Stimulated activated naive B cell treated with anti-CD40 and anti-IgM and Interleukin-4, amounts not matched to agents 10 μg/mL and 1 μg/mL and 100 μg/mL, for 72 hours (primary cell): ENCODE measurements at regions not wholly inside any gene's neighbourhood (a gene's known extent, or its start where the extent isn't known, plus 50 kb on each side); places are given as distances from the start of the nearest gene placed in this dataset.
A peak's percentile ranks its signal among the peaks of the same experiment; 100 is the strongest.
"Not testable (repeated sequence)": the region's sequence is repeated elsewhere in the genome, so short reads cannot be mapped to it uniquely, and the experiment has no call there.

ENCODE experiments used
- ATAC-seq, 2 donors: fragments of 150-1000 bp; cut with Tn5 transposase; replicated peaks; 2 replicates each; pipeline ENCODE4 v1.10.0; 2021; ENCODE audit warnings: moderate library complexity in 1 of 2
- DNase-seq: peaks from one replicate; pipeline ENCODE4 v3.0.0; 2021
- H3K27ac Mint-ChIP-seq: one replicate; pipeline ENCODE4 v1.8.0; 2022; ENCODE audit warnings: mild to moderate bottlenecking, mixed read lengths
- H3K27me3 Mint-ChIP-seq, 2 donors: one replicate each; pipeline ENCODE4 v1.8.0; 2022; ENCODE audit warnings: mixed read lengths in 2 of 2
- H3K36me3 Mint-ChIP-seq, 2 donors: one replicate each; pipeline ENCODE4 v1.8.0; 2022; ENCODE audit warnings: mixed read lengths in 2 of 2, mild to moderate bottlenecking in 1 of 2
- H3K4me1 Mint-ChIP-seq, 2 donors: one replicate each; pipeline ENCODE4 v1.8.0; 2022; ENCODE audit warnings: mixed read lengths in 2 of 2, mild to moderate bottlenecking in 1 of 2
- H3K4me3 Mint-ChIP-seq, 2 donors: one replicate each; pipeline ENCODE4 v1.8.0; 2022; ENCODE audit warnings: mild to moderate bottlenecking in 2 of 2, mixed read lengths in 2 of 2, moderate library complexity in 1 of 2
- H3K9me3 Mint-ChIP-seq, 2 donors: one replicate each; pipeline ENCODE4 v1.8.0; 2022; ENCODE audit warnings: mixed read lengths in 2 of 2, mild to moderate bottlenecking in 1 of 2

- Mint-ChIP-seq H3K9me3 (no peaks in the 10 kb centered on the region), H3K27ac (peak overlapping the region; percentile 48), H3K4me1 (peaks cover 10 to 14% of the 10 kb centered on the region in 2 donors), H3K4me3 (no peak overlapping the region), H3K27me3 (peaks cover 10 to 18% of the 10 kb centered on the region in 2 donors), H3K36me3 (no peaks in the 10 kb centered on the region)
- DNase-seq (no peak), ATAC-seq (no peak)
These were observed 364.9 kb downstream of the ANAPC1 start for GRCh38 chr2:111519071-111519470.

DNA sequence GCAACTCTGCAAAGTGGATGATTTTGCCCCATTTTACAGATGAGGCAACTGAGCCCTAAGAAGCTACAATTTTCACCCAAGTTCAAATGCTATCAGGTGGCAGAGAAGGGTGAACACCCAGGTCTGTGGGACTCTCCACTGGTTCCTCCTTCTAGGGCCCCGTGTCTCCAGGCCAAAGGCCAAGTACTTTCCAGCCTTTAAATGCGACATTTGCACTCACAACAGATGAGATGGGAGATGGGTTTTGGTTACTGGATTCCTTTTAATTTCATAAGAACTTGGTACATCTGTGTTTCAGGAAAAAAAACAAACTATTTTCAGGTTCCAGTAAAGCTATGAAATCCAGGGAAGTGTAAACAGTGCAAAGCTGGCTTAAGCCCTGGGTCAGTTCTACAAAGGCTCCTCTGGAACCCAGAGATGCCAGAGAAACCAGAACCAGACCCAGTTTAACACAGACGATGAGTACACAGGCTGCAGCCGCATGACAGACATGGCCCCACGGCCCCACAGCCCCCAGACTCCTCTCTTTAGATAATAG, 361.7 kb downstream of the ANAPC1 start:
- no peak overlapping the region for H3K27ac Mint-ChIP-seq
- peaks cover 10 to 18% of the 10 kb centered on the region in 2 donors for H3K27me3 Mint-ChIP-seq
- ATAC-seq = peak in 1 of 2 donors; percentile 26
- no peak for DNase-seq
- H3K9me3 Mint-ChIP-seq = no peaks in the 10 kb centered on the region
- H3K4me1 Mint-ChIP-seq = peaks cover 10 to 18% of the 10 kb centered on the region in 2 donors
- H3K4me3 Mint-ChIP-seq = no peak overlapping the region
- no peaks in the 10 kb centered on the region for H3K36me3 Mint-ChIP-seq

- H3K4me1 Mint-ChIP-seq = peaks cover 10 to 19% of the 10 kb centered on the region in 2 donors
- no peak overlapping the region for H3K4me3 Mint-ChIP-seq
- no peak overlapping the region for H3K27ac Mint-ChIP-seq
- peaks cover 10 to 18% of the 10 kb centered on the region in 2 donors for H3K27me3 Mint-ChIP-seq
- ATAC-seq (no peak), DNase-seq (no peak)
- H3K9me3 Mint-ChIP-seq = no peaks in the 10 kb centered on the region
- H3K36me3 Mint-ChIP-seq = no peaks in the 10 kb centered on the region
These were observed 361.0 kb downstream of the ANAPC1 start for GRCh38 chr2:111523009-111523408.

DNA sequence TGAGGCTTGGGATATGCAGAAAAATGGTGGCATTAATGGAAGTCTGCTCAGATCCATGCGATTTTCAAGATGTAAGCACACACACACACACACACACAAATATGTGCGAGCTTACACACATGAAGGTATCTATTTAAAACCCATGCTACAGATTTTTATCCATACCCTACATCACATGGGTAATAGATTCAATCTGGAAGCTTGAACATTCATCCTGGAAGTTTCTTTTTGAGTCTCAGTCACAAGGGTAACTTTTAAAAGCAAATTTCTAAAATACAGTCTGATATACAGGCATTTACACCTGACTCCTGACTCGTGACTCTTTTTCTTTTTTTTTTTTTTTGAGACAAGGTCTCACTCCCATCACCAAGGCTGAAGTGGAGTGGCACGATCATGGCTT, 359.0 kb downstream of the ANAPC1 start:
- H3K4me3 Mint-ChIP-seq, H3K27ac Mint-ChIP-seq, H3K9me3 Mint-ChIP-seq, H3K36me3 Mint-ChIP-seq, DNase-seq: not testable (repeated sequence)
- ATAC-seq = peak; percentile 7 to 50
- Mint-ChIP-seq H3K4me1 (peaks cover 10 to 18% of the 10 kb centered on the region in 2 donors), H3K27me3 (peaks cover 10 to 18% of the 10 kb centered on the region in 2 donors)

GRCh38 chr2:111526041-111526639, 357.9 kb downstream of the ANAPC1 start:
- DNase-seq, H3K27ac Mint-ChIP-seq, H3K4me3 Mint-ChIP-seq: not testable (repeated sequence)

GRCh38 chr2:111527707-111528400, 356.1 kb downstream of the ANAPC1 start:
- DNase-seq, H3K4me3 Mint-ChIP-seq, H3K27ac Mint-ChIP-seq, H3K36me3 Mint-ChIP-seq, H3K9me3 Mint-ChIP-seq, H3K27me3 Mint-ChIP-seq: not testable (repeated sequence)
- H3K4me1 Mint-ChIP-seq = peaks cover 0 to 11% of the 10 kb centered on the region in 2 donors
- ATAC-seq = peak; percentile 81 to 86

More at GRCh38 chr2:111526041-111526639, 357.9 kb downstream of the ANAPC1 start:
- H3K4me1 Mint-ChIP-seq = peaks cover 10 to 18% of the 10 kb centered on the region in 2 donors
- not testable (repeated sequence) for H3K9me3 Mint-ChIP-seq, H3K36me3 Mint-ChIP-seq
- peak; percentile 70 to 72 for ATAC-seq
- peaks cover 9 to 18% of the 10 kb centered on the region in 2 donors for H3K27me3 Mint-ChIP-seq

DNA sequence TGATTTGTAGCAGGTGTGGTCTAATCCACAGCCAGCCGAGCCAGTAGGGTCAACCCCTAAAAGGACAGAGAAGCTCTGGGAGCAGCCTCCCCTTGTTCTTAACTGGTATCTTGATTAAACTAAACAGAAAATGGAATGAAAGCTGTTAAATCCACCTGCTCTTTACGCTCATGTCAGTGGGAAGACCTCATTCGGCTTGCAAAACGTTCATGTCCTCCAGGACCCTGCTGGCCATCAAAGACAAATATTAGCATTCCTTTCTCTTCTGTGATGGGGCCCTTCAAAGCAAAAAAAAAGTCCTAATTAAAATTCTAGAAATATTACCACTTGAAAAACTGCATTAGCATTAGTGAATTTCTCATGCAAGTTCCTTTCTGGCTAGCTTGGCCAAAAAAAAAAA, 355.0 kb downstream of the ANAPC1 start:
- H3K27ac Mint-ChIP-seq, H3K4me1 Mint-ChIP-seq, DNase-seq, H3K9me3 Mint-ChIP-seq, H3K27me3 Mint-ChIP-seq, ATAC-seq, H3K36me3 Mint-ChIP-seq, H3K4me3 Mint-ChIP-seq: not testable (repeated sequence)

- H3K4me1 Mint-ChIP-seq = peaks cover 3 to 10% of the 10 kb centered on the region in 2 donors
- H3K36me3 Mint-ChIP-seq, H3K27ac Mint-ChIP-seq, H3K27me3 Mint-ChIP-seq, DNase-seq, H3K4me3 Mint-ChIP-seq, ATAC-seq, H3K9me3 Mint-ChIP-seq: not testable (repeated sequence)
These were observed 353.6 kb downstream of the ANAPC1 start for GRCh38 chr2:111530239-111530965.

GRCh38 chr2:111532682-111533556, 351.1 kb downstream of the ANAPC1 start:
- not testable (repeated sequence) for H3K36me3 Mint-ChIP-seq, H3K9me3 Mint-ChIP-seq, H3K27ac Mint-ChIP-seq, DNase-seq, H3K4me3 Mint-ChIP-seq
- Mint-ChIP-seq H3K27me3 (peaks cover 15 to 17% of the 10 kb centered on the region in 2 donors), H3K4me1 (peaks cover 6 to 13% of the 10 kb centered on the region in 2 donors)
- peak; percentile 50 to 53 for ATAC-seq

GRCh38 chr2:111533557-111534247, 350.3 kb downstream of the ANAPC1 start:
- H3K27me3 Mint-ChIP-seq = peaks cover 15 to 17% of the 10 kb centered on the region in 2 donors
- H3K27ac Mint-ChIP-seq, H3K36me3 Mint-ChIP-seq, H3K4me3 Mint-ChIP-seq, H3K9me3 Mint-ChIP-seq, DNase-seq: not testable (repeated sequence)
- ATAC-seq = peak; percentile 70 to 71
- H3K4me1 Mint-ChIP-seq = peaks cover 4 to 13% of the 10 kb centered on the region in 2 donors

DNA sequence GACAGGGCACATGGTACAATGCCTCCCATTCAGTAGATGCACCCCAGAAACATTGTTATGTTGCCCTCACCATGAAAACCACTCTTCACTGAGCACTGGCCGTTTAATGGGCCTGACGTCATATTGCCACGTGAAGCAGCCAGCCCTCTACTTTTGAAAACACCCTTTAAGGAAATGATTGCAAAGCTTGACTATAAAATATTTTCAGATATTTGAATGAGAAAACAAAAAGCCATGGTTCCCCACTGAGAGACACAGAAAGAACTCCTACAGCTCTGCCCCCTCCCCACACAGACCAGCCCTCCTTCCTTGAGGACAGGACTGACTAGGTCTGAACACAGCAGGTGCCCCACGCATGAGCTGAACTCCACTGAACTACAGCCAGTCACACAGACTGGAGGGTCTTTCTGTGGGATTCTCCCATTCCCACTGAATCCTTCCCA, 349.1 kb downstream of the ANAPC1 start:
- no peak for DNase-seq
- ATAC-seq = no peak
- Mint-ChIP-seq H3K27me3 (peaks cover 15 to 17% of the 10 kb centered on the region in 2 donors), H3K9me3 (peaks cover 0 to 2% of the 10 kb centered on the region in 2 donors), H3K27ac (no peak overlapping the region), H3K36me3 (no peaks in the 10 kb centered on the region), H3K4me1 (peaks cover 4 to 13% of the 10 kb centered on the region in 2 donors), H3K4me3 (no peak overlapping the region)

DNA sequence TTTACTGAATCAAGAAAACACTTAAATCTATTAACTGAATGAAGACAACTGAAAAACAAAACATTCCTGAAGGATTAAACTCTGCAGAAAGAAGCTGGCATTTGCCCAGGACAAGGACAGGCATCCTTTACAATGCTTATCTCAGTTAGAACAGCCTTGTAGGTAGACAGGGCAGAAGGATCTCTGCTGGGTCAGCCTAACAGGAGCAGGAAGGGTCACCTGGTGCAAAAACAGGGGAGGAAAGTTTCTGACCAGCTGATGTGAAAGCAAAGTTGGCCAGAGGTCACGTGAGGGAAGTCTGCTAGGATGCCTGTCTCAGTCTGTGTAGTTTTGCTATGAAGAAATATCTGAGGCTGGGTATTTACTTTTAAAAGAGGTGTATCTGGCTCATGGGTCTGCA, 348.6 kb downstream of the ANAPC1 start:
- peaks cover 0 to 2% of the 10 kb centered on the region in 2 donors for H3K9me3 Mint-ChIP-seq
- no peak overlapping the region for H3K27ac Mint-ChIP-seq
- no peak for ATAC-seq
- H3K4me1 Mint-ChIP-seq = peaks cover 4 to 13% of the 10 kb centered on the region in 2 donors
- peaks cover 15 to 17% of the 10 kb centered on the region in 2 donors for H3K27me3 Mint-ChIP-seq
- H3K36me3 Mint-ChIP-seq = no peaks in the 10 kb centered on the region
- no peak for DNase-seq
- H3K4me3 Mint-ChIP-seq = no peak overlapping the region

- H3K9me3 Mint-ChIP-seq = peaks cover 0 to 2% of the 10 kb centered on the region in 2 donors
- no peak overlapping the region for H3K27ac Mint-ChIP-seq
- DNase-seq (no peak), ATAC-seq (no peak)
- no peak overlapping the region for H3K4me3 Mint-ChIP-seq
- peaks cover 4 to 13% of the 10 kb centered on the region in 2 donors for H3K4me1 Mint-ChIP-seq
- peaks cover 15 to 17% of the 10 kb centered on the region in 2 donors for H3K27me3 Mint-ChIP-seq
- H3K36me3 Mint-ChIP-seq = no peaks in the 10 kb centered on the region
These were observed 346.8 kb downstream of the ANAPC1 start for GRCh38 chr2:111537078-111537655.
